ENCODE measurements at regions not wholly inside any gene's neighbourhood (a gene's known extent, or its start where the extent isn't known, plus 50 kb on each side); places are given as distances from the start of the nearest gene placed in this dataset.

DNA sequence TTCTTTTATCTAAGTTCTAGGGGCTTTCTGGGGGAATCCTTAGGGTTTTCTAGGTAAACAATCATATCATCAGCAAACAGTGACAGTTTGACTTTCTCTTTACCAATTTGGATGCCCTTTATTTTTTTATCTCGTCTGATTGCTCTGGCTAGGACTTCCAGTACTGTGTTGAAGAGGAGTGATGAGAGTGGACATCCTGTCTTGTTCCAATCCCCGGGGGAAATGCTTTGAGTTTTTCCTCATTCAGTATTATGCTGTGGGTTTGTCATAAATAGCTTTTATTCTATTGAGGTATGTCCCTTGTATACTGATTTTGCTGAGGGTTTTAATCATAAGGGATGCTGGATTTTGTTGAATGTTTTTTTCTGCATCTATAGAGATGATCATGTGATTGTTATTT, 549.5 kb downstream of the EPHA4 start (continued):
- TF ChIP-seq ZNF341 (tag by site-specific recombination; IDR thresholded peaks at IDR 0.05; ENCODE audit: low read depth) (no peak), ZNF707 (tag by site-specific recombination; IDR thresholded peaks at IDR 0.05) (no peak)

GRCh38 chr2:221025398-221025797, 546.7 kb downstream of the EPHA4 start:
- H3K4me1 ChIP-seq (ENCODE audit: control insufficient read depth, insufficient read depth, low read length), result no peaks in the 10 kb centered on the region

DNA sequence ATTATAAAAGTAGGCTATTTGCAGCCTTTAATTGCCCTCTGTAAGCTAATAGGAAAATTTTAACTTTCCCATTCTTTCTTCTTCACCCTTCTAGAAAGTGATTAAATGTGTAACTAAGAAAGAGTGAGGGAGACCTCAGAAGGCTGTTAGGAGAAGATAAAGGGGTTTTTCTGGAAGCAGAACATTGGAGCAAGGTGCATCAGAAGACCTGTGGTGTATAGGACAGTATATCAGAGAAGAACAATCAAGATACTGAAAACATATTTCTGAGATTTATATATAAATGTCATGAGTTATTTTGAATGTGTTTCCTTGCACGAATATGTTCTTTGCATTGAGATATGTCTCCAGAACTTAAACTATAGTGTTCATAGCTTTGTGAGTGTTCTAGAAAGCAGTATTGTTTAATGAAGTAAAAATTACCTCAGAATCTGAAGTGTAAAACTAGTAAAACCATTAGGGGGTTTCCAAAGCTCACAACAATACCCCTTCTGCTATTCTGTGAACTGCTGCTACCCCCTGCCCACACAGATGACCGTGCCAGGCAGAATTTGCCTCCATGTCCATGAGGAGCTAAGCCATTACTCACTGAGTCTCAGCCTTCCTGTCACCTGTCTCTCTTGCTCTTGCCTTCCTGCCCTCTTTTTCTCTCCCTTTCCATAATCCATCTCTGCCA, 537.9 kb downstream of the EPHA4 start:
- Histone ChIP-seq H3K4me1 (ENCODE audit: control insufficient read depth, insufficient read depth, low read length) (no peaks in the 10 kb centered on the region; the same call in 1 of the 2 replicates), H3K36me3 (ENCODE audit: control insufficient read depth in 2 of 2, insufficient read depth in 1 of 2, low read length in 2 of 2) (no peaks in the 10 kb centered on the region), H3K4me3 (ENCODE audit: low read depth, low read length) (no peak overlapping the region), H3K27ac (ENCODE audit: extremely low read depth, low read depth, low read length) (no peak overlapping the region), H3K9me3 (ENCODE audit: control insufficient read depth, insufficient read depth, low read depth, low read length) (no peaks in the 10 kb centered on the region)
- CTCF ChIA-PET, result no interaction called here
- no peak for TF ChIP-seq ZNF830 (tag by site-specific recombination; IDR thresholded peaks at IDR 0.05; ENCODE audit: low read depth)
- TF ChIP-seq SCRT1 (tag by site-specific recombination; IDR thresholded peaks at IDR 0.05; ENCODE audit: borderline replicate concordance), result no peak
- no peak for TF ChIP-seq ZNF280C (tag by site-specific recombination; IDR thresholded peaks at IDR 0.05)
- no peak for TF ChIP-seq TCF7L2 (IDR thresholded peaks at IDR 0.05; ENCODE audit: borderline replicate concordance, low read depth, low read length)
- TF ChIP-seq, protein P1, sequence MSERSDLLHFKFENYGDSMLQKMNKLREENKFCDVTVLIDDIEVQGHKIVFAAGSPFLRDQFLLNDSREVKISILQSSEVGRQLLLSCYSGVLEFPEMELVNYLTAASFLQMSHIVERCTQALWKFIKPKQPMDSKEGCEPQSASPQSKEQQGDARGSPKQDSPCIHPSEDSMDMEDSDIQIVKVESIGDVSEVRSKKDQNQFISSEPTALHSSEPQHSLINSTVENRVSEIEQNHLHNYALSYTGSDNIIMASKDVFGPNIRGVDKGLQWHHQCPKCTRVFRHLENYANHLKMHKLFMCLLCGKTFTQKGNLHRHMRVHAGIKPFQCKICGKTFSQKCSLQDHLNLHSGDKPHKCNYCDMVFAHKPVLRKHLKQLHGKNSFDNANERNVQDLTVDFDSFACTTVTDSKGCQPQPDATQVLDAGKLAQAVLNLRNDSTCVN (tag by site-specific recombination; optimal IDR thresholded peaks at IDR 0.05), result no peak
- TF ChIP-seq ZNF248 (tag by site-specific recombination; IDR thresholded peaks at IDR 0.05), result no peak
- TF ChIP-seq HOXD13 (CRISPR knock-in tag; IDR thresholded peaks at IDR 0.05; ENCODE audit: borderline replicate concordance), result no peak
- POLR2A ChIA-PET, result no interaction called here

More at GRCh38 chr2:221025398-221025797, 546.7 kb downstream of the EPHA4 start:
- H3K27ac ChIP-seq (ENCODE audit: extremely low read depth, low read depth, low read length), result no peak overlapping the region
- POLR2A ChIA-PET, result no interaction called here
- H3K36me3 ChIP-seq (ENCODE audit: control insufficient read depth in 2 of 2, insufficient read depth in 1 of 2, low read length in 2 of 2), result no peaks in the 10 kb centered on the region
- H3K9me3 ChIP-seq (ENCODE audit: control insufficient read depth, insufficient read depth, low read depth, low read length), result no peaks in the 10 kb centered on the region
- CTCF ChIA-PET, result interaction anchor here (0.6 kb wide), 1 partner anchor 85 kb away, joined by 3 read pairs; no protein-coding TSS in a partner anchor
- no peak for TF ChIP-seq YY2 (tag by site-specific recombination; IDR thresholded peaks at IDR 0.05)
- TF ChIP-seq ZBTB7A (tag by site-specific recombination; IDR thresholded peaks at IDR 0.05; ENCODE audit: low read depth), result no peak
- TF ChIP-seq ZNF843 (tag by site-specific recombination; IDR thresholded peaks at IDR 0.05), result no peak
- TF ChIP-seq GLIS2 (tag by site-specific recombination; IDR thresholded peaks at IDR 0.05), result no peak
- no peak for TF ChIP-seq ZNF133 (tag by site-specific recombination; IDR thresholded peaks at IDR 0.05)
- TF ChIP-seq ZNF521 (tag by site-specific recombination; IDR thresholded peaks at IDR 0.05), result no peak
- no peak for TF ChIP-seq ZNF121 (tag by site-specific recombination; IDR thresholded peaks at IDR 0.05)
- TF ChIP-seq ZNF202 (tag by site-specific recombination; IDR thresholded peaks at IDR 0.05; ENCODE audit: borderline replicate concordance), result no peak
- TF ChIP-seq REPIN1 (tag by site-specific recombination; IDR thresholded peaks at IDR 0.05; ENCODE audit: low read depth), result no peak
- TF ChIP-seq, protein P2, sequence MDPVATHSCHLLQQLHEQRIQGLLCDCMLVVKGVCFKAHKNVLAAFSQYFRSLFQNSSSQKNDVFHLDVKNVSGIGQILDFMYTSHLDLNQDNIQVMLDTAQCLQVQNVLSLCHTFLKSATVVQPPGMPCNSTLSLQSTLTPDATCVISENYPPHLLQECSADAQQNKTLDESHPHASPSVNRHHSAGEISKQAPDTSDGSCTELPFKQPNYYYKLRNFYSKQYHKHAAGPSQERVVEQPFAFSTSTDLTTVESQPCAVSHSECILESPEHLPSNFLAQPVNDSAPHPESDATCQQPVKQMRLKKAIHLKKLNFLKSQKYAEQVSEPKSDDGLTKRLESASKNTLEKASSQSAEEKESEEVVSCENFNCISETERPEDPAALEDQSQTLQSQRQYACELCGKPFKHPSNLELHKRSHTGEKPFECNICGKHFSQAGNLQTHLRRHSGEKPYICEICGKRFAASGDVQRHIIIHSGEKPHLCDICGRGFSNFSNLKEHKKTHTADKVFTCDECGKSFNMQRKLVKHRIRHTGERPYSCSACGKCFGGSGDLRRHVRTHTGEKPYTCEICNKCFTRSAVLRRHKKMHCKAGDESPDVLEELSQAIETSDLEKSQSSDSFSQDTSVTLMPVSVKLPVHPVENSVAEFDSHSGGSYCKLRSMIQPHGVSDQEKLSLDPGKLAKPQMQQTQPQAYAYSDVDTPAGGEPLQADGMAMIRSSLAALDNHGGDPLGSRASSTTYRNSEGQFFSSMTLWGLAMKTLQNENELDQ (tag by site-specific recombination; IDR thresholded peaks at IDR 0.05; ENCODE audit: low read depth), result no peak
- no peak for TF ChIP-seq ZNF404 (tag by site-specific recombination; IDR thresholded peaks at IDR 0.05)
- no peak for TF ChIP-seq ZNF791 (tag by site-specific recombination; IDR thresholded peaks at IDR 0.05)
- TF ChIP-seq BCL11A (tag by site-specific recombination; IDR thresholded peaks at IDR 0.05; ENCODE audit: low read depth), result no peak
- TF ChIP-seq HOXA7 (CRISPR knock-in tag; IDR thresholded peaks at IDR 0.05; ENCODE audit: borderline replicate concordance), result no peak
- no peak for TF ChIP-seq ZSCAN5A (tag by site-specific recombination; IDR thresholded peaks at IDR 0.05)
- no peak for TF ChIP-seq ZNF624 (tag by site-specific recombination; IDR thresholded peaks at IDR 0.05)
- no peak for TF ChIP-seq ZNF112 (tag by site-specific recombination; IDR thresholded peaks at IDR 0.05)
- no peak for TF ChIP-seq MZF1 (tag by site-specific recombination; IDR thresholded peaks at IDR 0.05; ENCODE audit: borderline replicate concordance)
- H3K4me3 ChIP-seq (ENCODE audit: low read depth, low read length), result no peak overlapping the region
